K562 (cell line): ENCODE measurements at regions not wholly inside any gene's neighbourhood (a gene's known extent, or its start where the extent isn't known, plus 50 kb on each side); places are given as distances from the start of the nearest gene placed in this dataset.

ENCODE experiments used
- ATAC-seq: fragments of 200-7000 bp; cut with Tn5 transposase; 3 replicates; pipeline ENCODE4 v1.9.1; 2020; ENCODE audit warnings: moderate library complexity
- BruUV-seq: library from RNA; stranded (reverse); fragments of 400-500 nt; replicated peaks from 2 replicates; lab custom pipeline; 2021; lab: Mats Ljungman, UMichigan
- CTCF ChIA-PET: fragments of 300-600 bp; formaldehyde crosslinking; extraction: SDS; loops from one replicate; lab custom pipeline; 2021; ENCODE audit warnings: low intra/inter-chr PET ratio; lab: Yijun Ruan, JAX
- POLR2A ChIA-PET: fragments of 300-600, 350-650 bp; sonication (Branson Sonifier 250); formaldehyde crosslinking; extraction: SDS; loops from one replicate; lab custom pipeline; 2021; ENCODE audit warnings: antibody characterized with exemption, inconsistent platforms; lab: Yijun Ruan, JAX
- DNase-seq, 4 experiments: peaks; one replicate each; pipeline versions ENCODE4 v3.0.0 to v3.0.0-alpha.2; 2011 to 2018; ENCODE audit warnings: low spot score in 3 of 4, mixed read lengths in 3 of 4; ENCODE audit errors: extremely low read depth in 1 of 4
- FAIRE-seq: peaks from 2 replicates; lab custom pipeline; 2011; peaks lifted over from hg19 to GRCh38; lab: Jason Lieb, UNC
- H2AFZ ChIP-seq: 2 replicates; pipeline ENCODE4 v1.6.0; 2011; ENCODE audit warnings: low read depth, low read length, control low read depth, inconsistent platforms
- H3K27ac ChIP-seq: fragments of 200-600 bp; 3 replicates; pipeline ENCODE4 v1.8.0; 2011; ENCODE audit warnings: low read depth, mild to moderate bottlenecking, control low read depth, inconsistent platforms, low read length, moderate library complexity, mixed read lengths; ENCODE audit errors: extremely low read depth
- H3K27me3 ChIP-seq, 2 experiments: fragments of 300-600 bp in 1 of 2; 2 replicates in 1 of 2; 3 replicates in 1 of 2; pipeline versions ENCODE4 v1.6.0 to v1.8.0; 2011; ENCODE audit warnings: inconsistent platforms in 2 of 2, low read length in 2 of 2, mild to moderate bottlenecking in 1 of 2, mixed read lengths in 1 of 2, moderate library complexity in 1 of 2; ENCODE audit not compliant: control insufficient read depth in 2 of 2, insufficient read depth in 2 of 2
- H3K36me3 ChIP-seq: fragments of 300-600 bp; 3 replicates; pipeline ENCODE4 v1.8.0; 2011; ENCODE audit warnings: mild to moderate bottlenecking, low read length, inconsistent platforms; ENCODE audit not compliant: control insufficient read depth, insufficient read depth
- H3K4me1 ChIP-seq, 2 experiments: fragments of 200-600 bp in 1 of 2; replicated peaks in 1 of 2; 2 replicates in 1 of 2; 3 replicates in 1 of 2; pipeline versions ENCODE4 v1.5.1 to v1.8.0; 2011; ENCODE audit warnings: inconsistent platforms in 2 of 2, low read length in 2 of 2, mild to moderate bottlenecking in 1 of 2, mixed read lengths in 1 of 2, moderate library complexity in 1 of 2; ENCODE audit not compliant: control insufficient read depth in 2 of 2, insufficient read depth in 2 of 2
- H3K4me2 ChIP-seq: 2 replicates; pipeline ENCODE4 v1.6.1; 2011; ENCODE audit warnings: low read length, control low read depth, inconsistent platforms, mixed read lengths; ENCODE audit not compliant: insufficient read depth
- H3K4me3 ChIP-seq: fragments of 200-600 bp; sonication (generic), shearing (Covaris generic); 2 replicates; pipeline ENCODE4 v1.5.1; 2016; ENCODE audit warnings: control low read depth, inconsistent platforms
- H3K79me2 ChIP-seq: fragments of 200-600 bp; 3 replicates; pipeline ENCODE4 v1.8.0; 2011; ENCODE audit warnings: low read length, inconsistent platforms; ENCODE audit not compliant: control insufficient read depth, insufficient read depth
- H3K9ac ChIP-seq, 2 experiments: 2 replicates each; pipeline versions ENCODE4 v1.6.0 to v1.6.1; 2011; ENCODE audit warnings: low read depth in 2 of 2, low read length in 2 of 2, control low read depth in 1 of 2, inconsistent platforms in 1 of 2, mild to moderate bottlenecking in 1 of 2, mixed read lengths in 1 of 2; ENCODE audit not compliant: insufficient read depth in 1 of 2
- H3K9me1 ChIP-seq: one replicate; pipeline ENCODE4 v1.6.0; 2011; ENCODE audit warnings: inconsistent platforms, mild to moderate bottlenecking, low read length, moderate library complexity; ENCODE audit not compliant: control insufficient read depth, insufficient read depth
- H3K9me3 ChIP-seq: replicated peaks from 2 replicates; pipeline ENCODE4 v1.5.1; 2011; ENCODE audit warnings: low read depth, low read length, inconsistent platforms; ENCODE audit not compliant: control insufficient read depth, insufficient read depth
- H4K20me1 ChIP-seq: replicated peaks from 2 replicates; pipeline ENCODE4 v1.6.1; 2011; ENCODE audit warnings: low read length, inconsistent platforms, mixed read lengths; ENCODE audit not compliant: control insufficient read depth, insufficient read depth
- HBP1 ChIP-seq: fragments of 450-650 bp; formaldehyde crosslinking; IDR thresholded peaks from 2 replicates; pipeline ENCODE4 v1.4.0; 2022; ENCODE audit warnings: missing genetic modification characterization
- HNRNPK ChIP-seq: fragments of 200-400 bp; formaldehyde crosslinking; IDR thresholded peaks from one replicate; pipeline ENCODE4 v1.6.1; 2018; ENCODE audit warnings: mild to moderate bottlenecking, low read depth, low read length; ENCODE audit not compliant: poor library complexity, severe bottlenecking
- HNRNPLL ChIP-seq: fragments of 200-400 bp; formaldehyde crosslinking; IDR thresholded peaks from 2 replicates; pipeline ENCODE4 v1.6.1; 2017; ENCODE audit warnings: low read length, low read depth, mild to moderate bottlenecking; ENCODE audit not compliant: poor library complexity, severe bottlenecking
- ID3 ChIP-seq, 2 experiments: fragments of 250-450 bp in 1 of 2; fragments of 450-650 bp in 1 of 2; sonication (Bioruptor Pico) in 1 of 2; IDR thresholded peaks; 2 replicates each; pipeline versions ENCODE4 v1.6.1 to v1.8.0; 2016 to 2021; ENCODE audit warnings: mild to moderate bottlenecking in 2 of 2, moderate library complexity in 2 of 2, missing compliant biosample characterization in 1 of 2, missing genetic modification characterization in 1 of 2
- MYNN ChIP-seq, 2 experiments: sonication (generic); formaldehyde crosslinking in 1 of 2; IDR thresholded peaks; 2 replicates each; pipeline versions ENCODE4 v1.5.0 to v1.6.1; 2016 to 2020; ENCODE audit warnings: antibody characterized with exemption in 1 of 2, missing genetic modification reagents in 1 of 2
- NR4A1 ChIP-seq, 2 experiments: fragments of 250-450 bp in 1 of 2; fragments of 450-650 bp in 1 of 2; sonication (Bioruptor Pico) in 1 of 2; IDR thresholded peaks; 2 replicates each; pipeline versions ENCODE4 v1.4.0 to v1.6.1; 2016 to 2020; ENCODE audit warnings: mild to moderate bottlenecking in 2 of 2, missing compliant biosample characterization in 1 of 2, missing genetic modification characterization in 1 of 2, moderate library complexity in 1 of 2
- PTRF ChIP-seq: fragments of 450-650 bp; IDR thresholded peaks from 2 replicates; pipeline ENCODE4 v1.6.1; 2016; ENCODE audit warnings: mild to moderate bottlenecking, missing genetic modification characterization, missing compliant biosample characterization
- SOX6 ChIP-seq: fragments of 450-650 bp; IDR thresholded peaks from 2 replicates; pipeline ENCODE4 v1.6.1; 2014; ENCODE audit warnings: mild to moderate bottlenecking
- ZKSCAN1 ChIP-seq: fragments of 150-350 bp; IDR thresholded peaks from 2 replicates; pipeline ENCODE4 v1.6.1; 2016; ENCODE audit warnings: low read depth, low read length
- ZNF175 ChIP-seq: fragments of 200-800 bp; sonication (Bioruptor generic); IDR thresholded peaks from 2 replicates; pipeline ENCODE4 v1.6.1; 2016; ENCODE audit warnings: low read depth, mild to moderate bottlenecking, missing genetic modification characterization, missing compliant biosample characterization
- in situ Hi-C: fragments of 300-500 bp; cut with MboI; formaldehyde crosslinking; loops from 4 replicates; pipeline ENCODE4 v1.15.0; 2018; ENCODE audit warnings: inconsistent platforms, mixed read lengths
- intact Hi-C: fragments of 100-400 bp; cut with micrococcal nuclease; formaldehyde crosslinking; loops from 2 replicates; pipeline ENCODE4 v1.14.2; 2022
- TF ChIP-seq, protein P1 (sequence below): fragments of 250-450 bp; sonication (Bioruptor Pico); IDR thresholded peaks from 2 replicates; pipeline ENCODE4 v1.8.0; 2022; ENCODE audit warnings: inconsistent platforms

GRCh38 chr3:103825586-103825985 is 1390.8 kb downstream of the ZPLD1 start:
- no peak overlapping the region for H3K4me3 ChIP-seq
- no peak overlapping the region for H2AFZ ChIP-seq
- in situ Hi-C loops, result no loop called here
- H3K4me1 ChIP-seq, result no peaks in the 10 kb centered on the region
- TF ChIP-seq, protein P1, sequence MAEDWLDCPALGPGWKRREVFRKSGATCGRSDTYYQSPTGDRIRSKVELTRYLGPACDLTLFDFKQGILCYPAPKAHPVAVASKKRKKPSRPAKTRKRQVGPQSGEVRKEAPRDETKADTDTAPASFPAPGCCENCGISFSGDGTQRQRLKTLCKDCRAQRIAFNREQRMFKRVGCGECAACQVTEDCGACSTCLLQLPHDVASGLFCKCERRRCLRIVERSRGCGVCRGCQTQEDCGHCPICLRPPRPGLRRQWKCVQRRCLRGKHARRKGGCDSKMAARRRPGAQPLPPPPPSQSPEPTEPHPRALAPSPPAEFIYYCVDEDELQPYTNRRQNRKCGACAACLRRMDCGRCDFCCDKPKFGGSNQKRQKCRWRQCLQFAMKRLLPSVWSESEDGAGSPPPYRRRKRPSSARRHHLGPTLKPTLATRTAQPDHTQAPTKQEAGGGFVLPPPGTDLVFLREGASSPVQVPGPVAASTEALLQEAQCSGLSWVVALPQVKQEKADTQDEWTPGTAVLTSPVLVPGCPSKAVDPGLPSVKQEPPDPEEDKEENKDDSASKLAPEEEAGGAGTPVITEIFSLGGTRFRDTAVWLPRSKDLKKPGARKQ (CRISPR knock-in tag), result no peak
- TF ChIP-seq HNRNPLL, result no peak
- no peak for TF ChIP-seq NR4A1 (CRISPR knock-in tag; IDR thresholded peaks at IDR 0.05)
- TF ChIP-seq NR4A1 (tag; IDR thresholded peaks at IDR 0.05), result no peak
- H3K9me3 ChIP-seq, result no peaks in the 10 kb centered on the region
- H3K27me3 ChIP-seq, result no peaks in the 10 kb centered on the region
- no TSS peak for BruUV-seq
- H3K79me2 ChIP-seq, result no peaks in the 10 kb centered on the region
- no peaks in the 10 kb centered on the region for H3K36me3 ChIP-seq
- H4K20me1 ChIP-seq, result no peaks in the 10 kb centered on the region
- no peak overlapping the region for H3K9ac ChIP-seq
- intact Hi-C loops, result no loop called here
- CTCF ChIA-PET, result no interaction called here
- POLR2A ChIA-PET, result no interaction called here
- ATAC-seq, result no peak
- H3K27ac ChIP-seq, result no peak overlapping the region
- FAIRE-seq, result no peak
- H3K4me2 ChIP-seq, result no peak overlapping the region
- DNase-seq, result no peak
- no peaks in the 10 kb centered on the region for H3K9me1 ChIP-seq

DNA sequence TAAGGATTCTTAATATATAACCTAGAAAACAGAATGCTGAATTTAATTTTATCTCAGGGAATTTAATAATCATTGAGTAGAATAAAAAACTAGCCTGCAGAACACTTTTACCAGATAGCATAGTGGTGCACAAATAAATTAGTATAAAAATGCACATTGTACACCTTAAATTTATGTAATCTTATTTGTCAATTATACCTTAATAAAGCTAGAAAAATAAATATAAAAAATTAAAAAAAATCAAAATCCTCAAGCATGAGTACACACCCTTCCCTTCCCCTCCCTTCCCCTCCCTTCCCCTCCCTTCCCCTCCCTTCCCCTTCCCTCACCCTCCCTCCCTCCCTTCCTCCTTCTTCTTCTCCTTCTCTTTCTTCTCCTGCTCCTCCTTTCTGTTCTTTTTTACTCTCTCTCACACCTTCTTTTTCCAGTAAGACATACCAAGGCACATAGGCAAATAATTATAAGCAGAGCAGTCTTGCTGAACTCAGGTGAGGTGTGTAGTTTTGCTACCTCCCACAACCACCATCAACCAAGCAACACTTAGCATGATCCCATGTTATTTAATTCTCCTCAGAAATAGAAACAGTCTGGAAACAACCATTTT is 1395.0 kb downstream of the ZPLD1 start:
- Histone ChIP-seq H3K4me2 (no peak overlapping the region), H3K9ac (no peak overlapping the region), H3K9me1 (no peaks in the 10 kb centered on the region), H4K20me1 (no peaks in the 10 kb centered on the region), H3K27ac (no peak overlapping the region), H3K79me2 (no peaks in the 10 kb centered on the region), H2AFZ (no peak overlapping the region), H3K27me3 (no peaks in the 10 kb centered on the region), H3K4me1 (no peaks in the 10 kb centered on the region), H3K4me3 (no peak overlapping the region), H3K36me3 (no peaks in the 10 kb centered on the region), H3K9me3 (no peaks in the 10 kb centered on the region)
- intact Hi-C loops (no loop called here), in situ Hi-C loops (no loop called here)
- CTCF ChIA-PET, result no interaction called here
- BruUV-seq, result no TSS peak
- POLR2A ChIA-PET, result no interaction called here
- FAIRE-seq (no peak), DNase-seq (no peak), ATAC-seq (no peak)
- no peak for TF ChIP-seq HBP1 (CRISPR knock-in tag)
- TF ChIP-seq ZNF175 (CRISPR knock-in tag), result no peak
- TF ChIP-seq NR4A1 (CRISPR knock-in tag; IDR thresholded peaks at IDR 0.05), result no peak
- TF ChIP-seq NR4A1 (tag; IDR thresholded peaks at IDR 0.05), result no peak
- TF ChIP-seq HNRNPK, result peak; percentile 68
- no peak for TF ChIP-seq SOX6
- TF ChIP-seq ZKSCAN1, result no peak
- TF ChIP-seq MYNN (IDR thresholded peaks at IDR 0.05), result no peak
- TF ChIP-seq MYNN (CRISPR knock-in tag; IDR thresholded peaks at IDR 0.05), result no peak
- no peak for TF ChIP-seq ID3 (CRISPR knock-in tag; IDR thresholded peaks at IDR 0.05)
- TF ChIP-seq ID3 (tag; IDR thresholded peaks at IDR 0.05), result no peak
- no peak for TF ChIP-seq PTRF (tag)
